Loucy (cell line): ENCODE measurements at regions not wholly inside any gene's neighbourhood (a gene's known extent, or its start where the extent isn't known, plus 50 kb on each side); places are given as distances from the start of the nearest gene placed in this dataset.
"Not testable (repeated sequence)": the region's sequence is repeated elsewhere in the genome, so short reads cannot be mapped to it uniquely, and the experiment has no call there.

Source experiments
- H2AFZ ChIP-seq: fragments of 200-600 bp; sonication (generic); 2 replicates; pipeline ENCODE4 v1.6.0; 2016; ENCODE audit warnings: antibody characterized with exemption, mild to moderate bottlenecking, low read length, moderate library complexity
- H3F3A ChIP-seq: fragments of 200-600 bp; 2 replicates; pipeline ENCODE4 v1.6.0; 2016; ENCODE audit warnings: antibody characterized with exemption, low read depth, mild to moderate bottlenecking
- H3K27me3 ChIP-seq: fragments of 200-600 bp; sonication (generic); 2 replicates; pipeline ENCODE4 v1.6.1; 2014; ENCODE audit warnings: low read length, mild to moderate bottlenecking; ENCODE audit not compliant: insufficient read depth, poor library complexity, severe bottlenecking
- H3K36me3 ChIP-seq: fragments of 200-600 bp; sonication (generic); 2 replicates; pipeline ENCODE4 v1.6.1; 2016; ENCODE audit warnings: low read length; ENCODE audit not compliant: insufficient read depth
- H3K4me1 ChIP-seq: fragments of 200-600 bp; sonication (generic); 2 replicates; pipeline ENCODE4 v1.5.1; 2014; ENCODE audit warnings: low read length, mild to moderate bottlenecking; ENCODE audit not compliant: insufficient read depth, poor library complexity, severe bottlenecking
- H3K4me2 ChIP-seq: fragments of 200-600 bp; sonication (generic); 2 replicates; pipeline ENCODE4 v1.6.0; 2014; ENCODE audit warnings: antibody characterized with exemption, low read length, low read depth, mild to moderate bottlenecking; ENCODE audit not compliant: poor library complexity, severe bottlenecking
- H3K4me3 ChIP-seq: fragments of 200-600 bp; sonication (generic); 2 replicates; pipeline ENCODE4 v1.5.1; 2014; ENCODE audit warnings: low read length, mild to moderate bottlenecking, mixed read lengths; ENCODE audit not compliant: poor library complexity, severe bottlenecking
- H3K79me2 ChIP-seq: fragments of 200-600 bp; sonication (generic); 2 replicates; pipeline ENCODE4 v1.6.1; 2014; ENCODE audit warnings: low read length; ENCODE audit not compliant: insufficient read depth
- H3K9ac ChIP-seq: fragments of 200-600 bp; sonication (generic); 2 replicates; pipeline ENCODE4 v1.6.0; 2014; ENCODE audit warnings: mild to moderate bottlenecking, low read depth, low read length, moderate library complexity; ENCODE audit not compliant: poor library complexity, severe bottlenecking
- H3K9me2 ChIP-seq: fragments of 200-600 bp; sonication (generic); replicated peaks from 2 replicates; pipeline ENCODE4 v1.6.1; 2016; ENCODE audit warnings: low read depth, low read length, mixed read lengths
- H3K9me3 ChIP-seq: fragments of 200-600 bp; sonication (generic); 2 replicates; pipeline ENCODE4 v1.6.1; 2014; ENCODE audit warnings: mild to moderate bottlenecking, antibody characterized with exemption, low read length, low read depth; ENCODE audit not compliant: insufficient read depth
- H4K20me1 ChIP-seq: fragments of 200-600 bp; sonication (generic); 2 replicates; pipeline ENCODE4 v1.6.0; 2014; ENCODE audit warnings: antibody characterized with exemption, low read length, mild to moderate bottlenecking; ENCODE audit not compliant: insufficient read depth, poor library complexity, severe bottlenecking
- CTCF ChIP-seq: fragments of 200-600 bp; sonication (generic); conservative IDR thresholded peaks from 2 replicates; pipeline ENCODE4 v1.5.1; 2014; ENCODE audit warnings: mild to moderate bottlenecking, antibody characterized with exemption, low read length
- EZH2phosphoT487 ChIP-seq: fragments of 200-600 bp; IDR thresholded peaks from 2 replicates; pipeline ENCODE4 v1.6.1; 2018; ENCODE audit warnings: antibody characterized with exemption, mild to moderate bottlenecking, moderate library complexity, borderline replicate concordance

- Histone ChIP-seq H3K79me2 (peaks cover 62% of the 10 kb centered on the region), H3K27me3 (no peaks in the 10 kb centered on the region), H4K20me1 (peaks cover 30% of the 10 kb centered on the region), H3K9me3 (no peaks in the 10 kb centered on the region), H3K4me1 (no peaks in the 10 kb centered on the region), H2AFZ (no peak overlapping the region), H3K36me3 (no peaks in the 10 kb centered on the region), H3K4me2 (no peak overlapping the region), H3K4me3 (no peak overlapping the region), H3K9me2 (no peaks in the 10 kb centered on the region), H3K9ac (no peak overlapping the region), H3F3A (no peaks in the 10 kb centered on the region)
- TF ChIP-seq CTCF (no peak), EZH2phosphoT487 (no peak)
These were observed 110.4 kb upstream of the XIST start for GRCh38 chrX:73962948-73963347.

GRCh38 chrX:73961867-73962266 lies 109.4 kb upstream of the XIST start:
- not testable (repeated sequence) for H2AFZ ChIP-seq, H3K9ac ChIP-seq, H3K27me3 ChIP-seq, H3F3A ChIP-seq, H3K4me3 ChIP-seq, H3K9me2 ChIP-seq, H3K4me2 ChIP-seq, H3K4me1 ChIP-seq, H3K9me3 ChIP-seq, H3K36me3 ChIP-seq
- peaks cover 24% of the 10 kb centered on the region for H4K20me1 ChIP-seq
- peaks cover 66% of the 10 kb centered on the region for H3K79me2 ChIP-seq

- Histone ChIP-seq H3K9me2 (no peaks in the 10 kb centered on the region), H2AFZ (peak overlapping the region; percentile 80)
These were observed 92.0 kb upstream of the XIST start for GRCh38 chrX:73944563-73944908.

More at GRCh38 chrX:73944563-73944908, 92.0 kb upstream of the XIST start:
- TF ChIP-seq EZH2phosphoT487 (no peak), CTCF (no peak)
- Histone ChIP-seq H4K20me1 (peaks cover 10% of the 10 kb centered on the region), H3K4me2 (peak overlapping the region; percentile 86), H3K9me3 (no peaks in the 10 kb centered on the region), H3K79me2 (peaks cover 50% of the 10 kb centered on the region), H3K27me3 (peaks cover 5% of the 10 kb centered on the region), H3F3A (no peaks in the 10 kb centered on the region), H3K4me3 (peak overlapping the region; percentile 99), H3K36me3 (no peaks in the 10 kb centered on the region), H3K9ac (peak overlapping the region; percentile 88), H3K4me1 (peaks cover 13% of the 10 kb centered on the region)
